ENCODE measurements at regions not wholly inside any gene's neighbourhood (a gene's known extent, or its start where the extent isn't known, plus 50 kb on each side); places are given as distances from the start of the nearest gene placed in this dataset.

GRCh38 chr3:194837457-194838127 lies 151.9 kb downstream of the FAM43A start:
- DNase-seq (ENCODE audit: low spot score): no peak

- no peak for DNase-seq (ENCODE audit: low spot score)
These were observed 152.6 kb downstream of the FAM43A start for GRCh38 chr3:194838236-194838635.

- DNase-seq (ENCODE audit: low spot score): no peak
These were observed 155.2 kb downstream of the FAM43A start for GRCh38 chr3:194840661-194841514.

- no peak for DNase-seq (ENCODE audit: low spot score)
These were observed 155.8 kb downstream of the FAM43A start for GRCh38 chr3:194841515-194841841.

- no peak for DNase-seq (ENCODE audit: low spot score)
These were observed 157.9 kb downstream of the FAM43A start for GRCh38 chr3:194843556-194843955.

GRCh38 chr3:194844046-194844445 lies 158.4 kb downstream of the FAM43A start:
- no peak for DNase-seq (ENCODE audit: low spot score)

GRCh38 chr3:194849166-194849875 lies 163.6 kb downstream of the FAM43A start:
- no peak for DNase-seq (ENCODE audit: low spot score)

GRCh38 chr3:194851254-194851653 lies 165.6 kb downstream of the FAM43A start:
- no peak for DNase-seq (ENCODE audit: low spot score)

GRCh38 chr3:194851941-194852340 lies 166.3 kb downstream of the FAM43A start:
- no peak for DNase-seq (ENCODE audit: low spot score)

- DNase-seq (ENCODE audit: low spot score): no peak
These were observed 166.7 kb downstream of the FAM43A start for GRCh38 chr3:194852345-194852744.

GRCh38 chr3:194852831-194853508 lies 167.3 kb downstream of the FAM43A start:
- DNase-seq (ENCODE audit: low spot score): no peak

GRCh38 chr3:194854206-194854605 lies 168.5 kb downstream of the FAM43A start:
- DNase-seq (ENCODE audit: low spot score): no peak

GRCh38 chr3:194854659-194855390 lies 169.1 kb downstream of the FAM43A start:
- no peak for DNase-seq (ENCODE audit: low spot score)

- DNase-seq (ENCODE audit: low spot score): no peak
These were observed 170.6 kb downstream of the FAM43A start for GRCh38 chr3:194856296-194856695.

GRCh38 chr3:194857469-194858113 lies 171.9 kb downstream of the FAM43A start:
- no peak for DNase-seq (ENCODE audit: low spot score)

- DNase-seq (ENCODE audit: low spot score): no peak
These were observed 172.7 kb downstream of the FAM43A start for GRCh38 chr3:194858382-194858781.

- no peak for DNase-seq (ENCODE audit: low spot score)
These were observed 175.0 kb downstream of the FAM43A start for GRCh38 chr3:194860725-194861124.

GRCh38 chr3:194861375-194861774 lies 175.7 kb downstream of the FAM43A start:
- DNase-seq (ENCODE audit: low spot score): no peak

GRCh38 chr3:194865061-194865460 lies 179.4 kb downstream of the FAM43A start:
- DNase-seq (ENCODE audit: low spot score): no peak

- DNase-seq (ENCODE audit: low spot score): no peak
These were observed 179.9 kb downstream of the FAM43A start for GRCh38 chr3:194865615-194866014.

- DNase-seq (ENCODE audit: low spot score): no peak
These were observed 180.6 kb downstream of the FAM43A start for GRCh38 chr3:194866236-194866635.

Data from hematopoietic multipotent progenitor cell treated with erythropoietin and hydrocortisone succinate and interleukin-3 and kit ligand, for 17 days (in vitro differentiated cells).